C4-2B (cell line): ENCODE measurements at regions not wholly inside any gene's neighbourhood (a gene's known extent, or its start where the extent isn't known, plus 50 kb on each side); places are given as distances from the start of the nearest gene placed in this dataset.

Source experiments
- H3K27ac ChIP-seq: fragments of 450-650 bp; 2 replicates; pipeline ENCODE4 v1.5.1; 2017
- ZFX ChIP-seq: fragments of 450-650 bp; IDR thresholded peaks from 2 replicates; pipeline ENCODE4 v1.6.1; 2017
- TF ChIP-seq, protein P1 (sequence below): fragments of 450-650 bp; conservative IDR thresholded peaks from 2 replicates; pipeline ENCODE4 v1.5.1; 2017; ENCODE audit warnings: mild to moderate bottlenecking

DNA sequence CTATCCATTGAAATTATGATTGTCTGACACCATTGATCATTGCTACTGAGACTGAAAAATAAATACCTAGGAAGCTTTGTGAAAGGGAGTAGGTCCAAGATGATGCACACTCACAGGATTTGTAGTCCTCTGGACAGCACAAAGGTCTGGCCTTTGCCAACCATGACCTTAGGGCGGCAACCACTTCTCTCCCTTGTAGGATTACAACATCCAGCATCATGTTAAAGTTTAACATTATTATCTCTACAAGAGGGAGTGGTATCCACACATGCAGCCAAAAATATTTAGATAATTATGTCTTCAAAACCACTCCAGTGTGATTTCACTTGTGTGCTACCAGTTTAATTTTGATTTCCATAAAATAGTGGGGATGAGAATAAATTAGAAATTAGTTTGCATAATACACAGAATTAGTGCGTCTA lies 51.1 kb upstream of the NHSL1 start:
- no peak for TF ChIP-seq ZFX
- TF ChIP-seq, protein P1, sequence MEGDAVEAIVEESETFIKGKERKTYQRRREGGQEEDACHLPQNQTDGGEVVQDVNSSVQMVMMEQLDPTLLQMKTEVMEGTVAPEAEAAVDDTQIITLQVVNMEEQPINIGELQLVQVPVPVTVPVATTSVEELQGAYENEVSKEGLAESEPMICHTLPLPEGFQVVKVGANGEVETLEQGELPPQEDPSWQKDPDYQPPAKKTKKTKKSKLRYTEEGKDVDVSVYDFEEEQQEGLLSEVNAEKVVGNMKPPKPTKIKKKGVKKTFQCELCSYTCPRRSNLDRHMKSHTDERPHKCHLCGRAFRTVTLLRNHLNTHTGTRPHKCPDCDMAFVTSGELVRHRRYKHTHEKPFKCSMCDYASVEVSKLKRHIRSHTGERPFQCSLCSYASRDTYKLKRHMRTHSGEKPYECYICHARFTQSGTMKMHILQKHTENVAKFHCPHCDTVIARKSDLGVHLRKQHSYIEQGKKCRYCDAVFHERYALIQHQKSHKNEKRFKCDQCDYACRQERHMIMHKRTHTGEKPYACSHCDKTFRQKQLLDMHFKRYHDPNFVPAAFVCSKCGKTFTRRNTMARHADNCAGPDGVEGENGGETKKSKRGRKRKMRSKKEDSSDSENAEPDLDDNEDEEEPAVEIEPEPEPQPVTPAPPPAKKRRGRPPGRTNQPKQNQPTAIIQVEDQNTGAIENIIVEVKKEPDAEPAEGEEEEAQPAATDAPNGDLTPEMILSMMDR = no peak
- no peak overlapping the region for H3K27ac ChIP-seq

DNA sequence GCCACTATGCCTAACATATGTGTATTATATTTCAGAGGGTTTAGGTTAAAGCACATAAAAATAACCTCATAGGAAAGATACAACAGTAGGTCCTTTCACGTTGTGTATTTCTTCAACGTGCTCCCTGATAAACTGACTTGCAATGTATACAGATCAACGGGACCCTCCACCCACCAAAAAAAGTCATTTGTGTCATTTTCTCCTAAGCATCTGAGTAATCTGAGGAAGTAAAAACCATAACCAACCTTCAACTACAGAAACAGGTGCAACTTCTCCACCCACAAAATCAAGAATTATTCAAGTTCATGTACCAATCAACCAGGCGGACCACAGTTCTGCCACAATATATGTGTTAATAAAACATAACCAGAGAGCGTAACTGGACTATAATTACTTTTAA lies 54.9 kb upstream of the NHSL1 start:
- no peak for TF ChIP-seq ZFX
- TF ChIP-seq, protein P1 = no peak
- H3K27ac ChIP-seq = no peak overlapping the region

DNA sequence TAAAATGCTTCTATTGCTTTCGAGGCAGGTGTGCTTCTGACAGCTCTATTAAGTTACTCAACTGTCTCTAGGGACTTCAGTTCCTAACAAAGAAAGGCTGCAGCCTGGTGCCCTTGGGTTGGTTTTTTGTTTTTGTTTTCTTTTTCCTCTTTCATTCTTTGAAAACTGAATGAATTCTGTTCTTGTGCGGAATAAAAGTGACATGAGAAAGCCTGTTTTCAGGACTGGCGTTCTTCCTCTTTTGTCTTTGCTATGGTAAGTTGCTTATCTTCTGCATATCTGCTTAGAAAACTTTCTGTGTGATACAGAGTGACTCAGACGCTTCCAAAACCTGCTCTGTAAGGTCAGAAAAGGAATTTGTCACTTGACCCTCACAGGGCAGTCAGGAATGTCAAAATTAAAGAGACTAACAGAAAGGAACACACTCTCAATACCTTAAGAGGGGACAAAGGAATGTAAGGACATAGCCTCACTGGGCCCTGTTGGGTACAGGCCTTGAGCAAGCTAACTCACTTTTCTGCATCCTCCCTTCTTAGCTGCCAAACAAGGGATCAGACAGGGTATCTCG lies 56.2 kb upstream of the NHSL1 start:
- H3K27ac ChIP-seq = no peak overlapping the region
- TF ChIP-seq ZFX = no peak
- TF ChIP-seq, protein P1 = no peak

GRCh38 chr6:138557147-138557546 lies 57.9 kb upstream of the NHSL1 start:
- H3K27ac ChIP-seq = no peak overlapping the region
- no peak for TF ChIP-seq ZFX
- TF ChIP-seq, protein P1 = no peak

DNA sequence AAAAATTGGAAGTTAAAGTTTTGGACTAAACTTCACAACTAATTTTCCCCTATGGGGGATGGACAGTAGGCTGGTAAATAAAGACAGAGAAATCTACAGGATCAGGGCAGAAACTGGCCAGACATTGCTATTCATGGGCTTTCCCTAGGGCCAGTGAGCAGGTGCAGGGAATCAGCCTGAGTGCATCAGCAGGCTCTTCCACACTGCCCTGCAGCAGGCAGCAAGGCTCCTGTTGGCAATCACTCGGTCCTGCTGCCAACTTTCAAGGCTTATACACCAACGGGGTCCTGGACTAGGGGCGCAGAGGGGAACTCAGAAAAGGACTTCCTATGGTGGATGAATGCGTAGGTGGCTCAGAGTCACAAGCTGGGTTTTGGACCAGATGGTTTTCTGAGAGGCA lies 59.8 kb upstream of the NHSL1 start:
- no peak overlapping the region for H3K27ac ChIP-seq
- no peak for TF ChIP-seq ZFX
- TF ChIP-seq, protein P1 = no peak

DNA sequence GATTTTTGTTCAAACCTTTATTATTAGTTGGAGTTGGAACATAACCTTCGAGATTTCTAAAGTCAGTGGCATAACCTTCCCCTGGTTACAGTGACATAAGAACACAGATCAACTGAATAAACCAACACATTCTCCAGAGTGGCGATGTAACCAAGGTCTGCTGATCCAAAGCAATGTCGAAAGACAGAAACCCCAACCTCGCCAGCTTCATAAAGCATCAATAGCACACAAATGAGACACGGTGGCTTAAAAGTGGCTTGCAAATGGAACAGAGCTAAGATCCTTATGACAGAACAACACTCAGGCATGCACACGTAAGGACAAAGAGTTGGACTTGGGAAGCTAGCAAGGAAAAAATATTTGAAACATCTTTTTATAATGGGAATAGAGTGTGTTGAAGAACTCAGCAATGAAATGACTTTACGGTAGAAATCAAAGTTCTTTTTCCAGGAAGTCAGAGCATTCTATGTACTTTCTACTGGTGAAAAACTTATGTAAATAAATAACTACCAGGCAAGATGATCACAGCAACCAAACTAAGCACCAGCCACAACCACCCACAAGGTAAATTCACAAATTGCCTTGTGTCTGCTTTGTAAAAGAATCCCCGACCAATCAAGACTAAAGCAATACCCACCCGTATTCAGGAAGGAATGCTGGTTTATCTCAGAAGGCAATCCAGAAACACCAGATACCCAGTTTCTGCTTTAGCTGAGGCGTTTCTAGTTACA lies 61.0 kb upstream of the NHSL1 start:
- TF ChIP-seq ZFX = no peak
- TF ChIP-seq, protein P1 = no peak
- H3K27ac ChIP-seq = no peak overlapping the region

GRCh38 chr6:138562691-138563090 lies 63.4 kb upstream of the NHSL1 start:
- TF ChIP-seq, protein P1 = no peak
- TF ChIP-seq ZFX = no peak
- no peak overlapping the region for H3K27ac ChIP-seq
